H1 (cell line): ENCODE measurements at regions not wholly inside any gene's neighbourhood (a gene's known extent, or its start where the extent isn't known, plus 50 kb on each side); places are given as distances from the start of the nearest gene placed in this dataset.

Experiments
- CTCF ChIA-PET: fragments of 300-600 bp; sonication (Branson Sonifier 250); formaldehyde crosslinking; loops from one replicate; lab custom pipeline; 2021; ENCODE audit not compliant: partially characterized antibody; lab: Charles Lee
- POLR2A ChIA-PET: fragments of 300-600 bp; sonication (Branson Sonifier 250); formaldehyde crosslinking; loops from one replicate; lab custom pipeline; 2021; ENCODE audit warnings: inconsistent platforms; ENCODE audit not compliant: partially characterized antibody; lab: Charles Lee
- DNase-seq, 2 experiments: peaks; one replicate each; pipeline versions ENCODE4 v3.0.0 to v3.0.0-alpha.2; 2010 to 2022; ENCODE audit warnings: low spot score in 2 of 2, low read depth in 1 of 2, mixed read lengths in 1 of 2
- FAIRE-seq: peaks from 2 replicates; lab custom pipeline; 2011; peaks lifted over from hg19 to GRCh38; lab: Jason Lieb, UNC
- H2AFZ ChIP-seq: 2 replicates; pipeline ENCODE4 v1.8.1; 2012; ENCODE audit warnings: low read length, inconsistent platforms
- H2AK5ac ChIP-seq: 2 replicates; pipeline ENCODE4 v1.6.1; 2013; ENCODE audit warnings: low read depth, low read length
- H2BK120ac ChIP-seq: replicated peaks from 2 replicates; pipeline ENCODE3; 2013; ENCODE audit warnings: low read depth, low read length, inconsistent platforms
- H2BK12ac ChIP-seq: 2 replicates; pipeline ENCODE4 v1.6.1; 2013; ENCODE audit warnings: low read depth, low read length
- H2BK15ac ChIP-seq: 2 replicates; pipeline ENCODE4 v1.6.1; 2013; ENCODE audit warnings: low read length
- H2BK20ac ChIP-seq: 2 replicates; pipeline ENCODE4 v1.6.1; 2013; ENCODE audit warnings: low read length
- H2BK5ac ChIP-seq: 2 replicates; pipeline ENCODE4 v1.6.1; 2013; ENCODE audit warnings: low read depth, low read length
- H3K14ac ChIP-seq: 2 replicates; pipeline ENCODE4 v1.6.1; 2013; ENCODE audit warnings: inconsistent platforms; ENCODE audit not compliant: insufficient read length
- H3K18ac ChIP-seq: 2 replicates; pipeline ENCODE4 v1.6.1; 2013; ENCODE audit warnings: low read length; ENCODE audit errors: extremely low read depth
- H3K23ac ChIP-seq: 2 replicates; pipeline ENCODE4 v1.6.1; 2013; ENCODE audit warnings: inconsistent platforms; ENCODE audit not compliant: insufficient read length
- H3K23me2 ChIP-seq: 2 replicates; pipeline ENCODE4 v1.6.1; 2013; ENCODE audit warnings: low read depth, low read length
- H3K27ac ChIP-seq: 2 replicates; pipeline ENCODE4 v1.6.1; 2011; ENCODE audit warnings: low read depth, low read length, inconsistent platforms
- H3K27me3 ChIP-seq, 4 experiments: replicated peaks in 1 of 4; 1 replicate in 1 of 4; 2 replicates in 3 of 4; pipeline versions ENCODE4 v1.6.1 to v1.8.1; 2011 to 2013; ENCODE audit warnings: low read length in 3 of 4, mild to moderate bottlenecking in 3 of 4, inconsistent platforms in 2 of 4, mixed read lengths in 2 of 4, moderate library complexity in 1 of 4; ENCODE audit not compliant: control insufficient read depth in 3 of 4, insufficient read depth in 3 of 4; ENCODE audit errors: extremely low read depth in 1 of 4
- H3K36me3 ChIP-seq, 4 experiments: 2 replicates each; pipeline versions ENCODE4 v1.6.1 to v1.8.1; 2011 to 2013; ENCODE audit warnings: mild to moderate bottlenecking in 4 of 4, low read length in 3 of 4, moderate library complexity in 2 of 4, control low read depth in 1 of 4, inconsistent platforms in 1 of 4; ENCODE audit not compliant: insufficient read depth in 4 of 4, control insufficient read depth in 2 of 4
- H3K4ac ChIP-seq: replicated peaks from 2 replicates; pipeline ENCODE3; 2013; ENCODE audit warnings: low read length, low read depth, mixed read lengths, inconsistent platforms; ENCODE audit not compliant: insufficient read length
- H3K4me1 ChIP-seq, 4 experiments: replicated peaks in 1 of 4; 1 replicate in 1 of 4; 2 replicates in 3 of 4; pipeline versions ENCODE4 v1.6.1 to v1.8.1; 2011 to 2013; ENCODE audit warnings: low read length in 3 of 4, inconsistent platforms in 2 of 4, mixed read lengths in 1 of 4; ENCODE audit not compliant: insufficient read depth in 4 of 4, control insufficient read depth in 3 of 4
- H3K4me2 ChIP-seq, 2 experiments: 2 replicates each; pipeline versions ENCODE4 v1.6.1 to v1.8.1; 2011 to 2013; ENCODE audit warnings: low read depth in 2 of 2, low read length in 2 of 2, control low read depth in 1 of 2, inconsistent platforms in 1 of 2, mild to moderate bottlenecking in 1 of 2; ENCODE audit not compliant: insufficient read depth in 1 of 2
- H3K4me3 ChIP-seq, 4 experiments: fragments of 200-600, 300-600 bp in 1 of 4; sonication (generic), shearing (Covaris generic), sonication (Bioruptor Twin) in 1 of 4; 2 replicates each; pipeline versions ENCODE4 v1.5.1 to v1.8.1; 2011 to 2016; ENCODE audit warnings: low read length in 4 of 4, low read depth in 3 of 4, control low read depth in 2 of 4, inconsistent platforms in 2 of 4, mild to moderate bottlenecking in 2 of 4, mixed read lengths in 1 of 4, moderate library complexity in 1 of 4; ENCODE audit not compliant: insufficient read depth in 2 of 4; ENCODE audit errors: extremely low read depth in 1 of 4
- H3K56ac ChIP-seq: replicated peaks from 2 replicates; pipeline ENCODE3; 2013; ENCODE audit warnings: low read depth, mild to moderate bottlenecking, mixed read lengths, low read length, inconsistent platforms; ENCODE audit not compliant: insufficient read length
- H3K79me1 ChIP-seq: 2 replicates; pipeline ENCODE4 v1.6.1; 2013; ENCODE audit warnings: low read depth, low read length, control low read depth
- H3K79me2 ChIP-seq, 2 experiments: 2 replicates each; pipeline versions ENCODE4 v1.6.1 to v1.8.1; 2012 to 2013; ENCODE audit warnings: low read length in 2 of 2, mild to moderate bottlenecking in 2 of 2, inconsistent platforms in 1 of 2; ENCODE audit not compliant: insufficient read depth in 2 of 2, control insufficient read depth in 1 of 2
- H3K9ac ChIP-seq, 4 experiments: replicated peaks in 1 of 4; 1 replicate in 1 of 4; 2 replicates in 3 of 4; pipeline versions ENCODE4 v1.6.1 to v1.8.1; 2011 to 2013; ENCODE audit warnings: low read depth in 3 of 4, low read length in 3 of 4, control low read depth in 2 of 4, mild to moderate bottlenecking in 2 of 4, moderate library complexity in 2 of 4, inconsistent platforms in 1 of 4; ENCODE audit errors: extremely low read depth in 1 of 4
- H3K9me3 ChIP-seq, 2 experiments: 2 replicates each; pipeline versions ENCODE4 v1.6.1 to v1.8.1; 2012 to 2013; ENCODE audit warnings: mild to moderate bottlenecking in 2 of 2, moderate library complexity in 2 of 2, control low read depth in 1 of 2, inconsistent platforms in 1 of 2, low read depth in 1 of 2, low read length in 1 of 2, mixed read lengths in 1 of 2; ENCODE audit not compliant: insufficient read depth in 2 of 2
- H4K20me1 ChIP-seq, 2 experiments: replicated peaks in 1 of 2; 2 replicates each; pipeline versions ENCODE3 to v1.8.1; 2011 to 2013; ENCODE audit warnings: inconsistent platforms in 2 of 2, low read length in 2 of 2, mild to moderate bottlenecking in 1 of 2; ENCODE audit not compliant: insufficient read depth in 2 of 2, control insufficient read depth in 1 of 2
- H4K5ac ChIP-seq: 2 replicates; pipeline ENCODE4 v1.6.1; 2013; ENCODE audit warnings: low read length, low read depth, mixed read lengths, inconsistent platforms; ENCODE audit not compliant: insufficient read length
- H4K8ac ChIP-seq: 2 replicates; pipeline ENCODE4 v1.8.0; 2013; ENCODE audit warnings: mild to moderate bottlenecking, moderate library complexity, low read length, inconsistent platforms; ENCODE audit not compliant: insufficient read depth; ENCODE audit errors: extremely low read depth
- H4K91ac ChIP-seq: replicated peaks from 2 replicates; pipeline ENCODE3; 2013; ENCODE audit warnings: low read length, mixed read lengths, inconsistent platforms; ENCODE audit not compliant: insufficient read length
- BACH1 ChIP-seq: IDR thresholded peaks from 2 replicates; pipeline ENCODE4 v1.6.1; 2012; ENCODE audit warnings: low read length, improper control_type of control experiment
- EGR1 ChIP-seq: IDR thresholded peaks from 2 replicates; pipeline ENCODE4 v1.6.1; 2011; ENCODE audit warnings: low read depth, low read length, borderline replicate concordance
- EP300 ChIP-seq, 2 experiments: IDR thresholded peaks; 1 replicate in 1 of 2; 2 replicates in 1 of 2; pipeline ENCODE4 v1.6.1; 2011 to 2012; ENCODE audit warnings: low read depth in 2 of 2, low read length in 2 of 2, mild to moderate bottlenecking in 2 of 2, borderline replicate concordance in 1 of 2, inconsistent platforms in 1 of 2, moderate library complexity in 1 of 2
- HDAC6 ChIP-seq: IDR thresholded peaks from one replicate; pipeline ENCODE4 v1.7.1; 2012; ENCODE audit warnings: low read depth, mild to moderate bottlenecking, inconsistent platforms, low read length, moderate library complexity
- KDM4A ChIP-seq: IDR thresholded peaks from one replicate; pipeline ENCODE4 v1.7.1; 2012; ENCODE audit warnings: low read depth, mild to moderate bottlenecking, moderate library complexity, low read length, inconsistent platforms; ENCODE audit not compliant: severe bottlenecking
- KDM5A ChIP-seq: fragments of 200-600 bp; IDR thresholded peaks from 2 replicates; pipeline ENCODE4 v1.7.1; 2012; ENCODE audit warnings: mild to moderate bottlenecking, low read length, inconsistent platforms, mixed read lengths
- MAFK ChIP-seq: IDR thresholded peaks from 2 replicates; pipeline ENCODE4 v1.6.1; 2012; ENCODE audit warnings: low read depth, mild to moderate bottlenecking, improper control_type of control experiment, low read length
- POLR2A ChIP-seq, 2 experiments: IDR thresholded peaks; 1 replicate in 1 of 2; 2 replicates in 1 of 2; pipeline ENCODE4 v1.6.1; 2011; ENCODE audit warnings: low read depth in 2 of 2, low read length in 2 of 2, mild to moderate bottlenecking in 2 of 2; ENCODE audit errors: control extremely low read depth in 1 of 2
- RBBP5 ChIP-seq: IDR thresholded peaks from 2 replicates; pipeline ENCODE4 v1.7.1; 2012; ENCODE audit warnings: low read depth, mild to moderate bottlenecking, inconsistent platforms, low read length, moderate library complexity, borderline replicate concordance
- RFX5 ChIP-seq: IDR thresholded peaks from 2 replicates; pipeline ENCODE4 v1.6.1; 2011; ENCODE audit warnings: low read depth, low read length, improper control_type of control experiment, borderline replicate concordance
- SIX5 ChIP-seq: IDR thresholded peaks from 2 replicates; pipeline ENCODE4 v1.6.1; 2011; ENCODE audit warnings: mild to moderate bottlenecking, low read depth, low read length
- SP2 ChIP-seq: IDR thresholded peaks from 2 replicates; pipeline ENCODE4 v1.6.1; 2012; ENCODE audit warnings: mild to moderate bottlenecking, low read length, inconsistent platforms
- SRF ChIP-seq: IDR thresholded peaks from 2 replicates; pipeline ENCODE4 v1.6.1; 2011; ENCODE audit warnings: mild to moderate bottlenecking, low read depth, low read length, moderate library complexity
- TAF1 ChIP-seq: IDR thresholded peaks from 2 replicates; pipeline ENCODE4 v1.6.1; 2011; ENCODE audit warnings: mild to moderate bottlenecking, low read depth, low read length
- whole genome bisulfite sequencing, 2 experiments: shearing (Covaris generic) in 1 of 2; methylation state at CpG; one replicate each; pipeline versions ENCODE4 v1.1.6 to v1.1.7; 2013 to 2015; ENCODE audit warnings: low lambda C conversion rate in 2 of 2, mixed read lengths in 2 of 2, inconsistent platforms in 1 of 2, low coverage in 1 of 2, missing lambda C conversion rate in 1 of 2; ENCODE audit not compliant: insufficient replicate concordance in 2 of 2, insufficient coverage in 1 of 2, insufficient read length in 1 of 2; ENCODE audit errors: extremely low coverage in 1 of 2, missing lambda C conversion rate in 1 of 2; 5-methylcytosine and 5-hydroxymethylcytosine counted together
- TF ChIP-seq, protein P1 (sequence below): IDR thresholded peaks from 2 replicates; pipeline ENCODE4 v1.6.1; 2012; ENCODE audit warnings: inconsistent platforms

GRCh38 chr5:143946837-143947236 lies 134.9 kb downstream of the HMHB1 start:
- no peaks in the 10 kb centered on the region for H3K27me3 ChIP-seq
- ChIA-PET CTCF (no interaction called here), POLR2A (no interaction called here)
- no peaks in the 10 kb centered on the region for H3K4me1 ChIP-seq
- H3K4ac ChIP-seq = no peak overlapping the region
- no peak overlapping the region for H3K27ac ChIP-seq
- 76% methylated on average over 1 of the region's 1 CpG; no CpG with 5 or more reads in 1 of the 2 experiments for WGBS, 2 experiments
- H3K18ac ChIP-seq = no peak overlapping the region
- H3K4me2 ChIP-seq = no peak overlapping the region
- no peak overlapping the region for H2BK15ac ChIP-seq
- DNase-seq = no peak
- no peak overlapping the region for H4K5ac ChIP-seq
- no peaks in the 10 kb centered on the region for H3K36me3 ChIP-seq
- H2BK120ac ChIP-seq = no peak overlapping the region
- no peak overlapping the region for H3K23ac ChIP-seq
- H3K79me2 ChIP-seq = no peaks in the 10 kb centered on the region
- no peak overlapping the region for H4K8ac ChIP-seq
- no peaks in the 10 kb centered on the region for H3K79me1 ChIP-seq
- H3K23me2 ChIP-seq = no peaks in the 10 kb centered on the region; the same call in 1 of the 2 replicates
- H2BK5ac ChIP-seq = no peak overlapping the region
- H3K56ac ChIP-seq = no peak overlapping the region
- H2BK20ac ChIP-seq = no peak overlapping the region
- no peak overlapping the region for H3K9ac ChIP-seq
- H4K20me1 ChIP-seq = no peaks in the 10 kb centered on the region
- no peak overlapping the region for H4K91ac ChIP-seq
- no peak overlapping the region for H2AFZ ChIP-seq
- H3K14ac ChIP-seq = no peak overlapping the region
- no peak overlapping the region for H3K4me3 ChIP-seq
- H2AK5ac ChIP-seq = no peak overlapping the region
- no peak for FAIRE-seq
- H2BK12ac ChIP-seq = no peak overlapping the region
- TF ChIP-seq KDM5A = no peak
- TF ChIP-seq HDAC6 = no peak
- TF ChIP-seq TAF1 = no peak
- TF ChIP-seq SP2 = no peak
- no peak for TF ChIP-seq MAFK
- no peak for TF ChIP-seq SIX5
- no peak for TF ChIP-seq POLR2A (IDR thresholded peaks at IDR 0.05; ENCODE audit: control extremely low read depth in 1 of 2, low read depth in 2 of 2, low read length in 2 of 2)
- no peak for TF ChIP-seq BACH1
- TF ChIP-seq RBBP5 = no peak
- TF ChIP-seq EGR1 = no peak
- TF ChIP-seq SRF = no peak
- TF ChIP-seq EP300 (IDR thresholded peaks at IDR 0.05; ENCODE audit: borderline replicate concordance in 1 of 2, low read depth in 2 of 2, low read length in 2 of 2) = no peak
- TF ChIP-seq RFX5 = no peak
- TF ChIP-seq, protein P1, sequence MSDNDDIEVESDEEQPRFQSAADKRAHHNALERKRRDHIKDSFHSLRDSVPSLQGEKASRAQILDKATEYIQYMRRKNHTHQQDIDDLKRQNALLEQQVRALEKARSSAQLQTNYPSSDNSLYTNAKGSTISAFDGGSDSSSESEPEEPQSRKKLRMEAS = no peak
- no peak for TF ChIP-seq KDM4A
- no peaks in the 10 kb centered on the region for H3K9me3 ChIP-seq
